SK-N-MC (cell line): ENCODE measurements at regions not wholly inside any gene's neighbourhood (a gene's known extent, or its start where the extent isn't known, plus 50 kb on each side); places are given as distances from the start of the nearest gene placed in this dataset.

Experiments used
- EZH2 ChIP-seq: fragments of 200-600 bp; sonication (generic); IDR thresholded peaks from one replicate; pipeline ENCODE4 v1.6.1; 2017; ENCODE audit warnings: antibody characterized with exemption
- FOXP2 ChIP-seq: optimal IDR thresholded peaks from 2 replicates; pipeline ENCODE3; 2011; ENCODE audit warnings: mild to moderate bottlenecking, moderate library complexity; ENCODE audit not compliant: insufficient read depth; ENCODE audit errors: extremely low read length, control extremely low read depth
- POLR2AphosphoS5 ChIP-seq: IDR thresholded peaks from 2 replicates; pipeline ENCODE4 v1.6.1; 2012; ENCODE audit warnings: mild to moderate bottlenecking, low read depth, low read length, borderline replicate concordance

DNA sequence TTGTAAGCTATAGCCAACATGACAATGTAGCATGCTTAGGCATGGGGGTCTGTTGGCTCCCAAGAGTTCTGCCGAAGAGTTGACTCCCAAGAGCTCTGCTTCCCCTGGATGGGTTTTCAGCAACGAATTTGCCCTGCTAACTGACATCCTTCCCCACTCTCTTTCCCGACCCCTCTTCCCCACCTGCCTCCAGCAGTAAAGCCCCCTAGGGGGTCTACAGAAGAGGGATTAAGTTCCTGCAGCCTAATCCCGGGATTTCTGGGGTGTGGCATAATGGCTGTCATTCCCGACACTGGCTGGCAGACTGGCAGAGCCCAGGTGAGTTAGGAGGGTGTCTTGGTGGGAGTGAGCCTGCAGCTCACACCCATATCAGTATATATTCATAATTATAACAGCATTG, 121.0 kb upstream of the ZNF184 start:
- no peak for TF ChIP-seq POLR2AphosphoS5
- TF ChIP-seq EZH2, result no peak
- no peak for TF ChIP-seq FOXP2
